CD4-positive, alpha-beta T cell treated with Interleukin-10 for 1 hour (primary cell): ENCODE measurements at regions not wholly inside any gene's neighbourhood (a gene's known extent, or its start where the extent isn't known, plus 50 kb on each side); places are given as distances from the start of the nearest gene placed in this dataset.
"Not testable (repeated sequence)": the region's sequence is repeated elsewhere in the genome, so short reads cannot be mapped to it uniquely, and the experiment has no call there.

ENCODE experiments used
- DNase-seq: peaks from one replicate; pipeline ENCODE4 v3.0.0-alpha.2; 2020

GRCh38 chr2:2501454-2502200 is 170.6 kb upstream of the MYT1L start:
- DNase-seq, result no peak

- DNase-seq, result no peak
These were observed 164.5 kb upstream of the MYT1L start for GRCh38 chr2:2495606-2496005.

GRCh38 chr2:2493496-2493895 is 162.4 kb upstream of the MYT1L start:
- no peak for DNase-seq

- DNase-seq, result no peak
These were observed 161.7 kb upstream of the MYT1L start for GRCh38 chr2:2492800-2493199.

GRCh38 chr2:2491964-2492363 is 160.9 kb upstream of the MYT1L start:
- DNase-seq, result no peak

GRCh38 chr2:2484301-2484700 is 153.2 kb upstream of the MYT1L start:
- no peak for DNase-seq

GRCh38 chr2:2482851-2483250 is 151.8 kb upstream of the MYT1L start:
- no peak for DNase-seq

GRCh38 chr2:2472881-2473280 is 141.8 kb upstream of the MYT1L start:
- DNase-seq, result no peak

- no peak for DNase-seq
These were observed 141.0 kb upstream of the MYT1L start for GRCh38 chr2:2472044-2472443.

GRCh38 chr2:2466534-2466933 is 135.5 kb upstream of the MYT1L start:
- no peak for DNase-seq

- DNase-seq, result no peak
These were observed 133.6 kb upstream of the MYT1L start for GRCh38 chr2:2464643-2465042.

- no peak for DNase-seq
These were observed 133.0 kb upstream of the MYT1L start for GRCh38 chr2:2464094-2464493.

- no peak for DNase-seq
These were observed 125.6 kb upstream of the MYT1L start for GRCh38 chr2:2456721-2457120.

- no peak for DNase-seq
These were observed 124.1 kb upstream of the MYT1L start for GRCh38 chr2:2455151-2455550.

GRCh38 chr2:2452961-2453360 is 121.9 kb upstream of the MYT1L start:
- DNase-seq, result no peak

- DNase-seq, result not testable (repeated sequence)
These were observed 120.2 kb upstream of the MYT1L start for GRCh38 chr2:2451275-2451674.

- no peak for DNase-seq
These were observed 117.1 kb upstream of the MYT1L start for GRCh38 chr2:2448178-2448577.

GRCh38 chr2:2422621-2423020 is 91.5 kb upstream of the MYT1L start:
- no peak for DNase-seq

- DNase-seq, result no peak
These were observed 82.5 kb upstream of the MYT1L start for GRCh38 chr2:2413525-2413924.

GRCh38 chr2:2410987-2411386 is 79.9 kb upstream of the MYT1L start:
- no peak for DNase-seq

GRCh38 chr2:2409481-2409880 is 78.4 kb upstream of the MYT1L start:
- DNase-seq, result no peak

GRCh38 chr2:2405780-2406179 is 74.7 kb upstream of the MYT1L start:
- no peak for DNase-seq

GRCh38 chr2:2400286-2401038 is 69.4 kb upstream of the MYT1L start:
- no peak for DNase-seq

- DNase-seq, result no peak
These were observed 68.3 kb upstream of the MYT1L start for GRCh38 chr2:2399396-2399795.

- DNase-seq, result no peak
These were observed 61.3 kb upstream of the MYT1L start for GRCh38 chr2:2392332-2392731.
